IPS DF 19.7 (cell line): ENCODE measurements at regions not wholly inside any gene's neighbourhood (a gene's known extent, or its start where the extent isn't known, plus 50 kb on each side); places are given as distances from the start of the nearest gene placed in this dataset.
"Not testable (repeated sequence)": the region's sequence is repeated elsewhere in the genome, so short reads cannot be mapped to it uniquely, and the experiment has no call there.

ENCODE experiments used
- DNase-seq: peaks from one replicate; pipeline ENCODE4 v3.0.0-alpha.2; 2013; ENCODE audit warnings: low read depth, low spot score

GRCh38 chr5:29262339-29263123 lies 1931.0 kb upstream of the CDH6 start:
- no peak for DNase-seq

- no peak for DNase-seq
Observed at GRCh38 chr5:29261213-29261612, 1932.3 kb upstream of the CDH6 start.

DNA sequence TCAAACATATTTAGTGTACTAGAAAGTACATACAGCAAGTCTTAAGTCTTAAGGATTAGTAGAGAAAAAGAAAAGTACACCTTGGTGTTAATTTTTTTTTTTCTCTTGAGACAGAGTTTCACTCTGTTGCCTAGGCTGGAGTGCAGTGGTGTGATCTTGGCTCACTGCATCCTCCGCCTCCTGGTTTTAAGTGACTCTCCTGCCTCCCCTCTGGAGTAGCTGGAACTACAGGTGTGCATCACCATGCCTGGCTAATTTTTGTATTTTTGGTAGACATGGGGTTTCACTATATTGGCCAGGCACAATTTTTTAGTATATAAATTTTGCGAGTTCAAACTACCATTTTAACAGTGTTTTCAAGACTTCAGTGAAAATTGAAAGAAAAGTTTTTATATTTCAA lies 1941.1 kb upstream of the CDH6 start:
- no peak for DNase-seq

GRCh38 chr5:29247346-29248028 lies 1946.0 kb upstream of the CDH6 start:
- DNase-seq, result no peak

DNA sequence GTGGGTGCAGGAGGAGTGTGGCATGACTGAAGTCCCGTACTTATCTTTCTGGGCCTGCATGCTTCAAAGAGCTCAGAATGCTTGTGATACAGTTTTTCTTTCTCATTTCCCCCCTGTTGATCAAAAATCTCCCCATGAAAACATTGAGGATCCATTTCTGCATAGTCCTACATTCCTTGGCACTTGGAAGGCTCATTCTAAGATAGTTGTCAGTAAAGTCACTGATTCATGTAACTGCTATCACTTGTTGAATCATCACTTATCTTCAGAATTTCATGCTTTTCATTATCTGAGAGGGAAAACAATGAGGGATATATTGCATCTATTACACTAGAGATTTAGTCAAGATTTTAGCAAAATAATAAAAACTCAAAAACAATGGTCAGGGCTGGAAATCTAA lies 1953.1 kb upstream of the CDH6 start:
- no peak for DNase-seq

GRCh38 chr5:29239606-29240005 lies 1953.9 kb upstream of the CDH6 start:
- DNase-seq, result no peak

- DNase-seq, result no peak
Observed at GRCh38 chr5:29238115-29238514, 1955.4 kb upstream of the CDH6 start.

- no peak for DNase-seq
Observed at GRCh38 chr5:29231154-29231553, 1962.3 kb upstream of the CDH6 start.

GRCh38 chr5:29230591-29230990 lies 1962.9 kb upstream of the CDH6 start:
- no peak for DNase-seq

GRCh38 chr5:29229461-29229860 lies 1964.0 kb upstream of the CDH6 start:
- no peak for DNase-seq

DNA sequence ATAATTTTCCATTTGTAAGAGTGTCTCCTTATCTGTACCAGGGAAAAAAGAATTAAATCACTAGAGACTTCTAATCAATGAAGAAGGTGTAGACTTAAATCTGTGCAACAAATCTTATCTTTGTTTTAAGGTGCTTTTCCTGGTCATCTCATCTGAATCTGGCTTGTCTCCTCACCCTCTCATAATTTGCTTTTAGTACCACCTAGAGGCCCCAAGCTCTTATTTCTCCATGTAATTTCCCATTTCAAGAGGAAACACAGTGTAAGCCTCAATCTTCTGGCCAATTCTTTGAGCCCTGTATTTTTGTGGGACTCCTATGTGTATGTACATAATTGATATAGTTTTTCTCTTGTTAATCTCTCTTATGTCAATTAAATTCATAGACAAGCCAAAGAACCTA lies 1975.3 kb upstream of the CDH6 start:
- no peak for DNase-seq

DNA sequence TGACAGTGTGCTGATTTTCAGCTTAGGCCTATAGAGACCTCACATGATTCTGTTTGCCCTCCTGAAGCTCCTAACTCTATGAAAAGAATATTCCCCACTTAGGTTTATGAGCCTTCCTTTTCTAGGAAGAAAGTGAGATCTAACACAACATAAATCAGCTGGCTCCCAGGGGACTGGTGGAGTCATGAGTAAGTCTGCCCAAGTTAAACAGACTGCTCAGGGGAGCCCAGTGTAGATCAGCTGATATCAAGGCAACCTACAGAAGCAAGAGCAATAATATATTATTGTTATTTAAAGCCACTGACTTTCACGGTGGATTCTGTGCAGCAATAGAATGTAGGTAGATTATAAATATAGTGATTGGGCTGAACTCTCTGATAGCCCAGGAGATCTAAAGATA lies 1978.6 kb upstream of the CDH6 start:
- DNase-seq, result no peak

DNA sequence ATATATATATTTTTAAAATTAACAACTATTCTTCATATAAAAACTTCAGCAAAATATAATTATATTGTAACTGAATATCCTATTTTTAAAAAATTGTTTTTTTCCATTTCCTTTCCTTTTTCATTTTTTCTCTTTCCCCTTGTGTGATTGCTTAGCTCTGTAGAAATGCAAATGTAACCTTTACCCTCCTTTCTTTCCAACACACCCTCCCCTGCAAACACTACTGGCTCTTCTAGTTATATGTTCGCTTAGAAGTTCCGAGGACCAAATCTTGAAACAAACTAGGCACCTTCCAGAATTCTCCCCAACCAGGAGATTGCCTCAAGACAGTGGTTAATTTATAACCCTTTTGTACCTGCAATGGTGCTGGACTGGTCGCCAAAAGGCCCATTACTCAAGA lies 1980.0 kb upstream of the CDH6 start:
- no peak for DNase-seq

DNA sequence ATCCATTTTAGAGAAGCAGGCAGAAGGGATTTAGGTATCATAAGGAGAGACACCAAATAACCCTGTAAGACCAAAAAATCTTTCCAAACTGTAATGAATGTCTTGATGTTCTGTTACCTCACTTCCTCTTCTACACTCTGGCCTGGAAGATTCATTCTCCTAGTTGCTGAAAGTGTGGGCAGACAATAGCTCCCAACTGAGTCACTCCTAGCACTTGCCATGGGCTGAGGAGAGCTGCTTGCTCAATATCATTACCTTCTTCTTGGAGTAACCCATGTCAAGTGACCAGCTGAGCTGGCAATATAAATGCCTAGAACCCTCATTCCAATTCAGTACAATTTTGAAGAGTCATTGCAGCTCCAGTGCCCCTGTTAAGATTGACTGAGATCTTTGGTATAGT lies 1985.5 kb upstream of the CDH6 start:
- DNase-seq, result no peak

- DNase-seq, result no peak
Observed at GRCh38 chr5:29203049-29203448, 1990.4 kb upstream of the CDH6 start.

DNA sequence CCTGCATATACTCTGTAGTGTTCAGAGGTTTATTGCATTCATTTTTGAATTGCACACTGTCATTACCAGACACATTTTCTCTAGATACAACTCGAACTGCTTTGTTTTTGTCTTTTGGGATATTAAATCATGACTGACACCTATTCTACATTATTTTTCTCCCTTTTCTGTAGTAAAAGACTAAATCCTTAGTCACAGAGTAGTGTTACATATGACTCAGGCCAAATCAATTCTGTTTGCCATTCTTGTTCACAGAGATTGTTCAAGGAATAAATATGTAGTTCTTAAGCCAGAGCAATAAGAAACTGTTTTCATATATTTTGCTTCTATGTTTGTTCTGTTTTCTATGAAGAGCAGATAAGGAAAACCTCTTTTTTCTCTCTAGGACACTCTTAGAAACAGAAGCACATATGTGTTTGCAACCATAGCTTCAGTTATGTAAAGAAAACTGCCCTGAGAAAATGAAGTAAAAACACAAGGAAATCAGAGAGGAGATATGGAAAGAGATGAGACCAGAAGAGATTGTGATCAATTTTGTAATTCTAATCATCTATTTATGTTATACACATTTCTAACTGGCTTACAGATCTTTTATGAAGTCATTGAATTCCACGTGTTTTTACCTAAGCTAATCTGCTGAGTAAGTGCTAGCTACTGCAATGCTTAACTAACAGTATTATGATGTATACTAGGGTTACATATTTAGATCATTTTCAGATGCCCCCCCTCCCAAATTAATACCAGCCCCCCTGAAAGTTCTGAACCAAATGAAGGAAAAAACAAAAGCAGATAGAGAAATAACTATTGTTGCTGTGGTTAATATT lies 1995.6 kb upstream of the CDH6 start:
- no peak for DNase-seq

DNA sequence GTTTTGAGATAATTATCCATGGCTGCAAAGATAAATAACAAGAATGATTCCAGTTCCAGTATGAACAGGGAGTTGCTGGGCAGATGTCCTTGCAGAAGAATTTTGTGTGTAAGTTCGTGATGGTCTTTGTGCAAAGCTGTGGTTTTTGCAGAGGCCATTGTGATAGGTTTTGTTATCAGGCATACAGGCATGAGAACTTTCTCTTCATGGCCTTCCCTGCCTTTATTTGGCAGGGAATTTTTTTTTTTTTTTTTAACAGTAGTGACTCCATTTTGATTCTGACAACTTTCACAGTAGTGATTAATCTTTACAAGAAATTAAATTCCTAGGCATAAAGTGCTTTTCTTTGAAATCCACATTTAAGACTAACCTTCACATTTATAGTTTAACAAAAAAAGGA lies 1999.5 kb upstream of the CDH6 start:
- no peak for DNase-seq

DNA sequence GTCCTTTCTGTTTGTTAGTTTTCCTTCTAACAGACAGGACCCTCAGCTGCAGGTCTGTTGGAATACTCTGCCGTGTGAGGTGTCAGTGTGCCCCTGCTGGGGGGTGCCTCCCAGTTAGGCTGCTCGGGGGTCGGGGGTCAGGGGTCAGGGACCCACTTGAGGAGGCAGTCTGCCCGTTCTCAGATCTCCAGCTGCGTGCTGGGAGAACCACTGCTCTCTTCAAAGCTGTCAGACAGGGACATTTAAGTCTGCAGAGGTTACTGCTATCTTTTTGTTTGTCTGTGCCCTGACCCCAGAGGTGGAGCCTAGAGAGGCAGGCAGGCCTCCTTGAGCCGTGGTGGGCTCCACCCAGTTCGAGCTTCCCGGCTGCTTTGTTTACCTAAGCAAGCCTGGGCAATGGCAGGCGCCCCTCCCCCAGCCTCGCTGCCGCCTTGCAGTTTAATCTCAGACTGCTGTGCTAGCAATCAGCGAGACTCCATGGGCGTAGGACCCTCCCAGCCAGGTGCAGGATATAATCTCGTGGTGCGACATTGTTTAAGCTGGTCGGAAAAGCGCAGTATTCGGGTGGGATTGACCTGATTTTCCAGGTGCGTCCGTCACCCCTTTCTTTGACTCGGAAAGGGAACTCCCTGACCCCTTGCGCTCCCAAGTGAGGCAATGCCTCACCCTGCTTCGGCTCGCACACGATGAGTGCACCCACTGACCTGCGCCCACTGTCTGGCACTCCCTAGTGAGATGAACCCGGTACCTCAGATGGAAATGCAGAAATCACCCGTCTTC lies 2002.0 kb upstream of the CDH6 start:
- not testable (repeated sequence) for DNase-seq

- DNase-seq, result not testable (repeated sequence)
Observed at GRCh38 chr5:29190398-29190797, 2003.1 kb upstream of the CDH6 start.

- DNase-seq, result not testable (repeated sequence)
Observed at GRCh38 chr5:29186380-29186779, 2007.1 kb upstream of the CDH6 start.

- no peak for DNase-seq
Observed at GRCh38 chr5:29185558-29185957, 2007.9 kb upstream of the CDH6 start.

- no peak for DNase-seq
Observed at GRCh38 chr5:29175774-29176173, 2017.7 kb upstream of the CDH6 start.
